A549 (cell line): ENCODE measurements at regions not wholly inside any gene's neighbourhood (a gene's known extent, or its start where the extent isn't known, plus 50 kb on each side); places are given as distances from the start of the nearest gene placed in this dataset.

Experiments
- ATAC-seq, 2 experiments: fragments of 200-7000 bp in 1 of 2; fragments of >200 bp in 1 of 2; cut with Nextera tagmentation in 1 of 2; cut with Tn5 transposase in 1 of 2; 3 replicates each; pipeline versions ENCODE4 v1.8.0 to v1.9.1; 2018 to 2020; ENCODE audit warnings: mild to moderate bottlenecking in 1 of 2, moderate library complexity in 1 of 2
- CTCF ChIA-PET: fragments of 300-600 bp; sonication (Branson Sonifier 250); formaldehyde crosslinking; extraction: SDS; loops from one replicate; lab custom pipeline; 2021; ENCODE audit warnings: antibody characterized with exemption, inconsistent platforms; lab: Yijun Ruan, JAX
- POLR2A ChIA-PET: fragments of 350-600 bp; formaldehyde crosslinking; extraction: SDS; loops from one replicate; lab custom pipeline; 2021; ENCODE audit warnings: antibody characterized with exemption, inconsistent platforms; lab: Yijun Ruan, JAX
- DNase-seq, 2 experiments: peaks; one replicate each; pipeline versions ENCODE4 v3.0.0 to v3.0.0-alpha.2; 2011 to 2016; ENCODE audit warnings: low read depth in 1 of 2, low spot score in 1 of 2
- FAIRE-seq: peaks from 2 replicates; lab custom pipeline; 2011; peaks lifted over from hg19 to GRCh38; lab: Jason Lieb, UNC
- H3K27ac ChIP-seq, 2 experiments: fragments of >200 bp; sonication (Bioruptor Twin); formaldehyde crosslinking; 3 replicates each; pipeline ENCODE4 v1.5.1; 2016 to 2017
- H3K4me1 ChIP-seq: fragments of >200 bp; sonication (Bioruptor Twin); formaldehyde crosslinking; 3 replicates; pipeline ENCODE4 v1.6.1; 2016
- H3K4me2 ChIP-seq: fragments of >200 bp; sonication (Bioruptor Twin); formaldehyde crosslinking; 3 replicates; pipeline ENCODE4 v1.6.1; 2016
- H3K4me3 ChIP-seq: fragments of >200 bp; sonication (Bioruptor Twin); formaldehyde crosslinking; 3 replicates; pipeline ENCODE4 v1.5.1; 2016
- H3K9me3 ChIP-seq: fragments of >200 bp; sonication (Bioruptor Twin); formaldehyde crosslinking; 3 replicates; pipeline ENCODE4 v1.6.1; 2016
- CBX2 ChIP-seq: fragments of 200-600 bp; sonication (generic); IDR thresholded peaks from 2 replicates; pipeline ENCODE4 v1.6.1; 2016; ENCODE audit warnings: low read depth, mild to moderate bottlenecking, borderline replicate concordance
- EHMT2 ChIP-seq: fragments of 200-600 bp; sonication (generic); IDR thresholded peaks from 2 replicates; pipeline ENCODE4 v1.6.1; 2016; ENCODE audit warnings: antibody characterized with exemption, low read depth, mild to moderate bottlenecking, moderate library complexity
- EP300 ChIP-seq, 2 experiments: fragments of >200 bp; sonication (Bioruptor Twin); formaldehyde crosslinking; IDR thresholded peaks; 2 replicates in 1 of 2; 3 replicates in 1 of 2; pipeline ENCODE4 v1.6.1; 2016 to 2017
- ESRRA ChIP-seq: fragments of 150-350 bp; IDR thresholded peaks from 2 replicates; pipeline ENCODE4 v1.6.1; 2014; ENCODE audit warnings: mild to moderate bottlenecking, low read length, borderline replicate concordance
- FOSB ChIP-seq: fragments of 250-450 bp; sonication (Bioruptor Pico); IDR thresholded peaks from 2 replicates; pipeline ENCODE4 v1.5.0; 2020; ENCODE audit warnings: mild to moderate bottlenecking, moderate library complexity
- FOSL2 ChIP-seq, 2 experiments: fragments of 450-650 bp in 1 of 2; fragments of >200 bp in 1 of 2; sonication (Bioruptor Twin) in 1 of 2; formaldehyde crosslinking; IDR thresholded peaks; 2 replicates each; pipeline versions ENCODE4 v1.5.0 to v1.6.1; 2016 to 2020; ENCODE audit warnings: mild to moderate bottlenecking in 1 of 2, moderate library complexity in 1 of 2
- HDAC2 ChIP-seq: fragments of 200-600 bp; sonication (generic); IDR thresholded peaks from 2 replicates; pipeline ENCODE4 v1.6.1; 2016
- HES2 ChIP-seq: fragments of >200 bp; sonication (Bioruptor Twin); formaldehyde crosslinking; IDR thresholded peaks from 2 replicates; pipeline ENCODE4 v1.6.1; 2016
- HEYL ChIP-seq: fragments of 250-450 bp; sonication (Bioruptor Pico); IDR thresholded peaks from 2 replicates; pipeline ENCODE4 v1.8.0; 2021; ENCODE audit warnings: mild to moderate bottlenecking, moderate library complexity
- HMGXB4 ChIP-seq: fragments of 250-450 bp; sonication (Bioruptor Pico); IDR thresholded peaks from 2 replicates; pipeline ENCODE4 v1.5.0; 2021; ENCODE audit warnings: mild to moderate bottlenecking, moderate library complexity, borderline replicate concordance
- HOXB5 ChIP-seq: fragments of 250-450 bp; sonication (Bioruptor Pico); IDR thresholded peaks from 2 replicates; pipeline ENCODE4 v1.5.0; 2020; ENCODE audit warnings: mild to moderate bottlenecking, moderate library complexity
- JUN ChIP-seq, 2 experiments: fragments of >200 bp; sonication (Bioruptor Twin); formaldehyde crosslinking; IDR thresholded peaks; 2 replicates in 1 of 2; 3 replicates in 1 of 2; pipeline ENCODE4 v1.6.1; 2016 to 2017
- KDM1A ChIP-seq: fragments of 200-600 bp; sonication (generic); IDR thresholded peaks from 2 replicates; pipeline ENCODE4 v1.6.1; 2016; ENCODE audit warnings: low read depth, mild to moderate bottlenecking
- MAX ChIP-seq: IDR thresholded peaks from 2 replicates; pipeline ENCODE4 v1.6.1; 2012
- MYC ChIP-seq: IDR thresholded peaks from 2 replicates; pipeline ENCODE4 v1.6.1; 2012; ENCODE audit warnings: mild to moderate bottlenecking, inconsistent platforms, low read length, improper control_type of control experiment, borderline replicate concordance
- PBX3 ChIP-seq: IDR thresholded peaks from 2 replicates; pipeline ENCODE4 v1.6.1; 2012
- RCOR1 ChIP-seq: fragments of 150-350 bp; IDR thresholded peaks from 2 replicates; pipeline ENCODE4 v1.6.1; 2014; ENCODE audit warnings: antibody characterized with exemption, low read length, low read depth
- TFCP2L1 ChIP-seq: fragments of 250-450 bp; sonication (Bioruptor Pico); IDR thresholded peaks from 2 replicates; pipeline ENCODE4 v1.5.0; 2021; ENCODE audit warnings: mild to moderate bottlenecking
- USF2 ChIP-seq: fragments of 450-650 bp; IDR thresholded peaks from 2 replicates; pipeline ENCODE4 v1.6.1; 2014; ENCODE audit warnings: antibody characterized with exemption
- WGBS: methylation state at CpG from one replicate; pipeline ENCODE4 v1.1.6; 2017; ENCODE audit errors: missing lambda C conversion rate; 5-methylcytosine and 5-hydroxymethylcytosine counted together

- TF ChIP-seq HMGXB4 (CRISPR knock-in tag) (no peak), HEYL (CRISPR knock-in tag) (no peak), CBX2 (no peak), USF2 (no peak), JUN (IDR thresholded peaks at IDR 0.05) (no peak), EHMT2 (no peak), RCOR1 (no peak), MYC (no peak), HDAC2 (no peak)
Observed at GRCh38 chr11:119895981-119896380, 167.0 kb upstream of the NECTIN1 start (continued).

GRCh38 chr11:119894916-119895315 lies 165.9 kb upstream of the NECTIN1 start:
- CTCF ChIA-PET = no interaction called here
- Histone ChIP-seq H3K4me1 (no peaks in the 10 kb centered on the region), H3K4me2 (no peak overlapping the region), H3K27ac (no peak overlapping the region), H3K9me3 (no peaks in the 10 kb centered on the region), H3K4me3 (no peak overlapping the region)
- ATAC-seq (no peak), FAIRE-seq (no peak), DNase-seq (no peak)
- WGBS = 0% methylated on average over 2 of the region's 4 CpGs
- POLR2A ChIA-PET = no interaction called here
- TF ChIP-seq FOSB (CRISPR knock-in tag) = no peak
- no peak for TF ChIP-seq TFCP2L1 (CRISPR knock-in tag)
- TF ChIP-seq ESRRA = no peak
- no peak for TF ChIP-seq MAX
- no peak for TF ChIP-seq PBX3
- no peak for TF ChIP-seq EP300 (IDR thresholded peaks at IDR 0.05)
- TF ChIP-seq CBX2 = no peak
- no peak for TF ChIP-seq FOSL2 (IDR thresholded peaks at IDR 0.05)
- no peak for TF ChIP-seq FOSL2 (CRISPR knock-in tag; IDR thresholded peaks at IDR 0.05)
- no peak for TF ChIP-seq HES2
- TF ChIP-seq HMGXB4 (CRISPR knock-in tag) = no peak
- TF ChIP-seq HOXB5 (CRISPR knock-in tag) = no peak
- TF ChIP-seq KDM1A = no peak
